H1 (cell line): ENCODE measurements at regions not wholly inside any gene's neighbourhood (a gene's known extent, or its start where the extent isn't known, plus 50 kb on each side); places are given as distances from the start of the nearest gene placed in this dataset.

ENCODE experiments used
- CTCF ChIA-PET: fragments of 300-600 bp; sonication (Branson Sonifier 250); formaldehyde crosslinking; loops from one replicate; lab custom pipeline; 2021; ENCODE audit not compliant: partially characterized antibody; lab: Charles Lee
- POLR2A ChIA-PET: fragments of 300-600 bp; sonication (Branson Sonifier 250); formaldehyde crosslinking; loops from one replicate; lab custom pipeline; 2021; ENCODE audit warnings: inconsistent platforms; ENCODE audit not compliant: partially characterized antibody; lab: Charles Lee
- DNase-seq, 2 experiments: peaks; one replicate each; pipeline versions ENCODE4 v3.0.0 to v3.0.0-alpha.2; 2010 to 2022; ENCODE audit warnings: low spot score in 2 of 2, low read depth in 1 of 2, mixed read lengths in 1 of 2
- FAIRE-seq: peaks from 2 replicates; lab custom pipeline; 2011; peaks lifted over from hg19 to GRCh38; lab: Jason Lieb, UNC
- H2AFZ ChIP-seq: 2 replicates; pipeline ENCODE4 v1.8.1; 2012; ENCODE audit warnings: low read length, inconsistent platforms
- H2AK5ac ChIP-seq: 2 replicates; pipeline ENCODE4 v1.6.1; 2013; ENCODE audit warnings: low read depth, low read length
- H2BK120ac ChIP-seq: replicated peaks from 2 replicates; pipeline ENCODE3; 2013; ENCODE audit warnings: low read depth, low read length, inconsistent platforms
- H2BK12ac ChIP-seq: 2 replicates; pipeline ENCODE4 v1.6.1; 2013; ENCODE audit warnings: low read depth, low read length
- H2BK15ac ChIP-seq: 2 replicates; pipeline ENCODE4 v1.6.1; 2013; ENCODE audit warnings: low read length
- H2BK20ac ChIP-seq: 2 replicates; pipeline ENCODE4 v1.6.1; 2013; ENCODE audit warnings: low read length
- H2BK5ac ChIP-seq: 2 replicates; pipeline ENCODE4 v1.6.1; 2013; ENCODE audit warnings: low read depth, low read length
- H3K14ac ChIP-seq: 2 replicates; pipeline ENCODE4 v1.6.1; 2013; ENCODE audit warnings: inconsistent platforms; ENCODE audit not compliant: insufficient read length
- H3K18ac ChIP-seq: 2 replicates; pipeline ENCODE4 v1.6.1; 2013; ENCODE audit warnings: low read length; ENCODE audit errors: extremely low read depth
- H3K23ac ChIP-seq: 2 replicates; pipeline ENCODE4 v1.6.1; 2013; ENCODE audit warnings: inconsistent platforms; ENCODE audit not compliant: insufficient read length
- H3K23me2 ChIP-seq: 2 replicates; pipeline ENCODE4 v1.6.1; 2013; ENCODE audit warnings: low read depth, low read length
- H3K27ac ChIP-seq: 2 replicates; pipeline ENCODE4 v1.6.1; 2011; ENCODE audit warnings: low read depth, low read length, inconsistent platforms
- H3K27me3 ChIP-seq, 4 experiments: replicated peaks in 1 of 4; 1 replicate in 1 of 4; 2 replicates in 3 of 4; pipeline versions ENCODE4 v1.6.1 to v1.8.1; 2011 to 2013; ENCODE audit warnings: low read length in 3 of 4, mild to moderate bottlenecking in 3 of 4, inconsistent platforms in 2 of 4, mixed read lengths in 2 of 4, moderate library complexity in 1 of 4; ENCODE audit not compliant: control insufficient read depth in 3 of 4, insufficient read depth in 3 of 4; ENCODE audit errors: extremely low read depth in 1 of 4
- H3K36me3 ChIP-seq, 4 experiments: 2 replicates each; pipeline versions ENCODE4 v1.6.1 to v1.8.1; 2011 to 2013; ENCODE audit warnings: mild to moderate bottlenecking in 4 of 4, low read length in 3 of 4, moderate library complexity in 2 of 4, control low read depth in 1 of 4, inconsistent platforms in 1 of 4; ENCODE audit not compliant: insufficient read depth in 4 of 4, control insufficient read depth in 2 of 4
- H3K4ac ChIP-seq: replicated peaks from 2 replicates; pipeline ENCODE3; 2013; ENCODE audit warnings: low read length, low read depth, mixed read lengths, inconsistent platforms; ENCODE audit not compliant: insufficient read length
- H3K4me1 ChIP-seq, 4 experiments: replicated peaks in 1 of 4; 1 replicate in 1 of 4; 2 replicates in 3 of 4; pipeline versions ENCODE4 v1.6.1 to v1.8.1; 2011 to 2013; ENCODE audit warnings: low read length in 3 of 4, inconsistent platforms in 2 of 4, mixed read lengths in 1 of 4; ENCODE audit not compliant: insufficient read depth in 4 of 4, control insufficient read depth in 3 of 4
- H3K4me2 ChIP-seq, 2 experiments: 2 replicates each; pipeline versions ENCODE4 v1.6.1 to v1.8.1; 2011 to 2013; ENCODE audit warnings: low read depth in 2 of 2, low read length in 2 of 2, control low read depth in 1 of 2, inconsistent platforms in 1 of 2, mild to moderate bottlenecking in 1 of 2; ENCODE audit not compliant: insufficient read depth in 1 of 2
- H3K4me3 ChIP-seq, 4 experiments: fragments of 200-600, 300-600 bp in 1 of 4; sonication (generic), shearing (Covaris generic), sonication (Bioruptor Twin) in 1 of 4; 2 replicates each; pipeline versions ENCODE4 v1.5.1 to v1.8.1; 2011 to 2016; ENCODE audit warnings: low read length in 4 of 4, low read depth in 3 of 4, control low read depth in 2 of 4, inconsistent platforms in 2 of 4, mild to moderate bottlenecking in 2 of 4, mixed read lengths in 1 of 4, moderate library complexity in 1 of 4; ENCODE audit not compliant: insufficient read depth in 2 of 4; ENCODE audit errors: extremely low read depth in 1 of 4
- H3K56ac ChIP-seq: replicated peaks from 2 replicates; pipeline ENCODE3; 2013; ENCODE audit warnings: low read depth, mild to moderate bottlenecking, mixed read lengths, low read length, inconsistent platforms; ENCODE audit not compliant: insufficient read length
- H3K79me1 ChIP-seq: 2 replicates; pipeline ENCODE4 v1.6.1; 2013; ENCODE audit warnings: low read depth, low read length, control low read depth
- H3K79me2 ChIP-seq, 2 experiments: 2 replicates each; pipeline versions ENCODE4 v1.6.1 to v1.8.1; 2012 to 2013; ENCODE audit warnings: low read length in 2 of 2, mild to moderate bottlenecking in 2 of 2, inconsistent platforms in 1 of 2; ENCODE audit not compliant: insufficient read depth in 2 of 2, control insufficient read depth in 1 of 2
- H3K9ac ChIP-seq, 4 experiments: replicated peaks in 1 of 4; 1 replicate in 1 of 4; 2 replicates in 3 of 4; pipeline versions ENCODE4 v1.6.1 to v1.8.1; 2011 to 2013; ENCODE audit warnings: low read depth in 3 of 4, low read length in 3 of 4, control low read depth in 2 of 4, mild to moderate bottlenecking in 2 of 4, moderate library complexity in 2 of 4, inconsistent platforms in 1 of 4; ENCODE audit errors: extremely low read depth in 1 of 4
- H3K9me3 ChIP-seq, 2 experiments: 2 replicates each; pipeline versions ENCODE4 v1.6.1 to v1.8.1; 2012 to 2013; ENCODE audit warnings: mild to moderate bottlenecking in 2 of 2, moderate library complexity in 2 of 2, control low read depth in 1 of 2, inconsistent platforms in 1 of 2, low read depth in 1 of 2, low read length in 1 of 2, mixed read lengths in 1 of 2; ENCODE audit not compliant: insufficient read depth in 2 of 2
- H4K20me1 ChIP-seq, 2 experiments: replicated peaks in 1 of 2; 2 replicates each; pipeline versions ENCODE3 to v1.8.1; 2011 to 2013; ENCODE audit warnings: inconsistent platforms in 2 of 2, low read length in 2 of 2, mild to moderate bottlenecking in 1 of 2; ENCODE audit not compliant: insufficient read depth in 2 of 2, control insufficient read depth in 1 of 2
- H4K5ac ChIP-seq: 2 replicates; pipeline ENCODE4 v1.6.1; 2013; ENCODE audit warnings: low read length, low read depth, mixed read lengths, inconsistent platforms; ENCODE audit not compliant: insufficient read length
- H4K8ac ChIP-seq: 2 replicates; pipeline ENCODE4 v1.8.0; 2013; ENCODE audit warnings: mild to moderate bottlenecking, moderate library complexity, low read length, inconsistent platforms; ENCODE audit not compliant: insufficient read depth; ENCODE audit errors: extremely low read depth
- H4K91ac ChIP-seq: replicated peaks from 2 replicates; pipeline ENCODE3; 2013; ENCODE audit warnings: low read length, mixed read lengths, inconsistent platforms; ENCODE audit not compliant: insufficient read length
- CBX5 ChIP-seq: fragments of 300-800, 300-1000 bp; sonication (generic); IDR thresholded peaks from 2 replicates; pipeline ENCODE4 v1.7.1; 2016; ENCODE audit warnings: antibody characterized with exemption, low read length, low read depth
- MAFK ChIP-seq: IDR thresholded peaks from 2 replicates; pipeline ENCODE4 v1.6.1; 2012; ENCODE audit warnings: low read depth, mild to moderate bottlenecking, improper control_type of control experiment, low read length
- PHF8 ChIP-seq: fragments of 200-600 bp; sonication (generic); conservative IDR thresholded peaks from 2 replicates; pipeline ENCODE4 v1.7.1; 2012; ENCODE audit warnings: low read depth, mild to moderate bottlenecking, inconsistent platforms, low read length, moderate library complexity
- POLR2AphosphoS5 ChIP-seq: IDR thresholded peaks from 2 replicates; pipeline ENCODE4 v1.6.1; 2011; ENCODE audit warnings: low read depth, low read length
- RNF2 ChIP-seq: fragments of 200-900, 300-1000 bp; sonication (generic); IDR thresholded peaks from 2 replicates; pipeline ENCODE4 v1.7.1; 2016; ENCODE audit warnings: borderline replicate concordance, low read depth, mild to moderate bottlenecking, antibody characterized with exemption, low read length; ENCODE audit not compliant: poor library complexity, severe bottlenecking; ENCODE audit errors: missing control alignments
- SIRT6 ChIP-seq: IDR thresholded peaks from one replicate; pipeline ENCODE4 v1.7.1; 2012; ENCODE audit warnings: low read length, inconsistent platforms
- SP4 ChIP-seq: IDR thresholded peaks from 2 replicates; pipeline ENCODE4 v1.6.1; 2012; ENCODE audit warnings: low read length, inconsistent platforms
- TBP ChIP-seq: IDR thresholded peaks from 2 replicates; pipeline ENCODE4 v1.6.1; 2011; ENCODE audit warnings: low read depth, low read length, improper control_type of control experiment
- TEAD4 ChIP-seq: IDR thresholded peaks from 2 replicates; pipeline ENCODE4 v1.6.1; 2012; ENCODE audit warnings: low read depth, low read length, inconsistent platforms, mixed read lengths
- WGBS, 2 experiments: shearing (Covaris generic) in 1 of 2; methylation state at CpG; one replicate each; pipeline versions ENCODE4 v1.1.6 to v1.1.7; 2013 to 2015; ENCODE audit warnings: low lambda C conversion rate in 2 of 2, mixed read lengths in 2 of 2, inconsistent platforms in 1 of 2, low coverage in 1 of 2, missing lambda C conversion rate in 1 of 2; ENCODE audit not compliant: insufficient replicate concordance in 2 of 2, insufficient coverage in 1 of 2, insufficient read length in 1 of 2; ENCODE audit errors: extremely low coverage in 1 of 2, missing lambda C conversion rate in 1 of 2; 5-methylcytosine and 5-hydroxymethylcytosine counted together

DNA sequence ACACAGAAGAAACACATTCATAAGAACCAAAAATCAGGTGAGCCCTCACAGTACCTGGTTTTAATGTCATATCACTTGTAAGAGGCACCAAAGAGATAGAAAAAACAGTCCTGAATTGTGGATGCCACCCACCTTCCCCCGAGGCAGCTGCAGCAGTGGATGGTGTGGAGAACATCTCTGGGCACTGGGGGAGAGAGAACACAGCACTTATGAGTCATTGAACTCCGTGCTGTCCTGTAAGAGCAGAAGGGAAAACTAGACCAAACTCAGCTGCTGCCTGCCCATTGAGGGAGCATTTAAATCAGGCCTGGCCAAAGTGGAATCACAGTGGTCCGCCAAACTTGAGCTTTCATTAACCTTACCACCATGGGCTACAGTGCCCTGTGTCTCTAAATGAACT is 296.2 kb downstream of the SPATA31D1 start:
- Histone ChIP-seq H3K23me2 (no peaks in the 10 kb centered on the region), H3K18ac (no peak overlapping the region), H2BK15ac (no peak overlapping the region), H3K79me2 (no peaks in the 10 kb centered on the region), H3K27ac (no peak overlapping the region), H2AK5ac (no peak overlapping the region), H3K9ac (no peak overlapping the region), H4K8ac (no peak overlapping the region), H2BK120ac (no peak overlapping the region), H3K27me3 (no peaks in the 10 kb centered on the region), H3K23ac (no peak overlapping the region), H2AFZ (no peak overlapping the region), H4K20me1 (no peaks in the 10 kb centered on the region), H3K79me1 (no peaks in the 10 kb centered on the region), H2BK12ac (no peak overlapping the region), H3K56ac (no peak overlapping the region), H4K91ac (no peak overlapping the region), H4K5ac (no peak overlapping the region), H3K9me3 (no peaks in the 10 kb centered on the region), H3K14ac (no peak overlapping the region), H3K36me3 (no peaks in the 10 kb centered on the region), H3K4me3 (no peak overlapping the region), H2BK20ac (no peak overlapping the region), H3K4me1 (no peaks in the 10 kb centered on the region), H3K4ac (no peak overlapping the region), H2BK5ac (no peak overlapping the region), H3K4me2 (no peak overlapping the region)
- POLR2A ChIA-PET = no interaction called here
- CTCF ChIA-PET = interaction anchor here (0.9 kb wide), 1 partner anchor 11 kb away, joined by 4 read pairs; no protein-coding TSS in a partner anchor
- TF ChIP-seq PHF8 (no peak), SP4 (no peak), POLR2AphosphoS5 (no peak), TBP (no peak), TEAD4 (no peak), RNF2 (no peak), SIRT6 (no peak), CBX5 (no peak), MAFK (no peak)
- 85% methylated on average over 3 of the region's 3 CpGs; no CpG with 5 or more reads in 1 of the 2 experiments for WGBS, 2 experiments
- no peak for FAIRE-seq
- DNase-seq = no peak
